SK-N-SH (cell line): ENCODE measurements at regions not wholly inside any gene's neighbourhood (a gene's known extent, or its start where the extent isn't known, plus 50 kb on each side); places are given as distances from the start of the nearest gene placed in this dataset.

Experiments used
- CTCF ChIA-PET: fragments of 300-600, 350-600 bp; formaldehyde crosslinking; extraction: SDS; loops from one replicate; lab custom pipeline; 2021; lab: Yijun Ruan, JAX
- POLR2A ChIA-PET: fragments of 350-600 bp; sonication (Branson Sonifier 250); formaldehyde crosslinking; extraction: SDS; loops from one replicate; lab custom pipeline; 2020; ENCODE audit warnings: antibody characterized with exemption, inconsistent platforms; lab: Yijun Ruan, JAX
- DNase-seq: peaks from one replicate; pipeline ENCODE4 v3.0.0; 2012
- H2AFZ ChIP-seq: fragments of 200-600 bp; sonication (generic); 2 replicates; pipeline ENCODE4 v1.8.1; 2016; ENCODE audit warnings: antibody characterized with exemption, mild to moderate bottlenecking, low read depth
- H3F3A ChIP-seq: fragments of 200-600 bp; sonication (generic); replicated peaks from 2 replicates; pipeline ENCODE3; 2016; ENCODE audit warnings: antibody characterized with exemption, mild to moderate bottlenecking; ENCODE audit not compliant: insufficient read depth
- H3K27ac ChIP-seq, 2 experiments: fragments of 200-500 bp in 1 of 2; fragments of 200-600 bp in 1 of 2; sonication (Bioruptor generic) in 1 of 2; sonication (generic), shearing (Covaris generic) in 1 of 2; 2 replicates each; pipeline versions ENCODE4 v1.5.1 to v1.6.1; 2014 to 2016; ENCODE audit warnings: low read depth in 2 of 2, inconsistent platforms in 1 of 2, low read length in 1 of 2, mild to moderate bottlenecking in 1 of 2, mixed read lengths in 1 of 2
- H3K27me3 ChIP-seq: fragments of 200-600 bp; sonication (generic), shearing (Covaris generic); 2 replicates; pipeline ENCODE4 v1.6.1; 2016; ENCODE audit warnings: mixed run types; ENCODE audit not compliant: insufficient read depth
- H3K36me3 ChIP-seq, 2 experiments: fragments of 200-500 bp in 1 of 2; fragments of 200-600 bp in 1 of 2; sonication (Bioruptor generic) in 1 of 2; sonication (generic) in 1 of 2; replicated peaks in 1 of 2; 2 replicates each; pipeline versions ENCODE3 to v1.5.1; 2014 to 2016; ENCODE audit warnings: low read length in 1 of 2, mild to moderate bottlenecking in 1 of 2; ENCODE audit not compliant: insufficient read depth in 2 of 2, control insufficient read depth in 1 of 2
- H3K4me1 ChIP-seq, 2 experiments: fragments of 200-500 bp in 1 of 2; fragments of 200-600 bp in 1 of 2; sonication (Bioruptor generic) in 1 of 2; sonication (generic), shearing (Covaris generic) in 1 of 2; 2 replicates each; pipeline versions ENCODE4 v1.5.1 to v1.6.1; 2014 to 2016; ENCODE audit warnings: low read depth in 1 of 2, low read length in 1 of 2, mixed run types in 1 of 2; ENCODE audit not compliant: insufficient read depth in 2 of 2, control insufficient read depth in 1 of 2
- H3K4me2 ChIP-seq: fragments of 200-600 bp; sonication (generic), shearing (Covaris generic); 2 replicates; pipeline ENCODE4 v1.6.1; 2017; ENCODE audit warnings: mixed run types
- H3K4me3 ChIP-seq, 2 experiments: fragments of 200-500 bp in 1 of 2; fragments of 200-600 bp in 1 of 2; sonication (Bioruptor generic) in 1 of 2; sonication (generic), shearing (Covaris generic) in 1 of 2; 2 replicates each; pipeline versions ENCODE4 v1.5.1 to v1.8.1; 2014 to 2016; ENCODE audit warnings: low read depth in 2 of 2, inconsistent platforms in 1 of 2, low read length in 1 of 2, mild to moderate bottlenecking in 1 of 2, mixed read lengths in 1 of 2, moderate library complexity in 1 of 2
- H3K79me2 ChIP-seq: fragments of 200-600 bp; sonication (generic); 2 replicates; pipeline ENCODE4 v1.8.1; 2017; ENCODE audit warnings: mild to moderate bottlenecking; ENCODE audit not compliant: insufficient read depth
- H3K9ac ChIP-seq: fragments of 200-600 bp; sonication (generic); 2 replicates; pipeline ENCODE4 v1.6.1; 2017; ENCODE audit warnings: mixed run types
- H3K9me2 ChIP-seq: fragments of 200-600 bp; sonication (generic); 2 replicates; pipeline ENCODE4 v1.6.1; 2017; ENCODE audit warnings: mixed run types
- H3K9me3 ChIP-seq: fragments of 200-600 bp; sonication (generic); 2 replicates; pipeline ENCODE4 v1.6.1; 2017; ENCODE audit warnings: mixed run types, mild to moderate bottlenecking, moderate library complexity
- H4K20me1 ChIP-seq: fragments of 200-600 bp; sonication (generic); 2 replicates; pipeline ENCODE4 v1.6.1; 2017; ENCODE audit warnings: mild to moderate bottlenecking, mixed run types; ENCODE audit not compliant: insufficient read depth
- CHD2 ChIP-seq: fragments of 150-350 bp; IDR thresholded peaks from 2 replicates; pipeline ENCODE4 v1.6.1; 2018; ENCODE audit warnings: low read length; ENCODE audit not compliant: partially characterized antibody
- ELF1 ChIP-seq: IDR thresholded peaks from 2 replicates; pipeline ENCODE4 v1.4.0; 2012
- EP300 ChIP-seq, 2 experiments: IDR thresholded peaks; 2 replicates each; pipeline versions ENCODE4 v1.4.0 to v1.6.1; 2012; ENCODE audit warnings: borderline replicate concordance in 1 of 2, low read depth in 1 of 2, low read length in 1 of 2
- FOSL2 ChIP-seq: IDR thresholded peaks from 2 replicates; pipeline ENCODE4 v1.4.0; 2012; ENCODE audit warnings: low read depth, mild to moderate bottlenecking, moderate library complexity, borderline replicate concordance
- FOXJ3 ChIP-seq: sonication (generic); formaldehyde crosslinking; IDR thresholded peaks from 2 replicates; pipeline ENCODE4 v1.5.1; 2020; ENCODE audit warnings: mild to moderate bottlenecking, missing genetic modification reagents
- FOXM1 ChIP-seq: IDR thresholded peaks from 2 replicates; pipeline ENCODE4 v1.4.0; 2012; ENCODE audit warnings: low read depth, mild to moderate bottlenecking
- GABPA ChIP-seq: IDR thresholded peaks from 2 replicates; pipeline ENCODE4 v1.4.0; 2012; ENCODE audit warnings: low read depth, mild to moderate bottlenecking
- GATA2 ChIP-seq: sonication (generic); formaldehyde crosslinking; IDR thresholded peaks from 2 replicates; pipeline ENCODE4 v1.5.0; 2020; ENCODE audit warnings: mild to moderate bottlenecking, missing genetic modification reagents
- JUND ChIP-seq: IDR thresholded peaks from 2 replicates; pipeline ENCODE4 v1.4.0; 2012
- MEF2A ChIP-seq: IDR thresholded peaks from 2 replicates; pipeline ENCODE4 v1.4.0; 2012; ENCODE audit warnings: low read depth, borderline replicate concordance
- RFX5 ChIP-seq: IDR thresholded peaks from 2 replicates; pipeline ENCODE4 v1.6.1; 2012; ENCODE audit warnings: mild to moderate bottlenecking, improper control_type of control experiment, low read length
- RXRA ChIP-seq: IDR thresholded peaks from 2 replicates; pipeline ENCODE4 v1.4.0; 2012; ENCODE audit warnings: low read depth, mild to moderate bottlenecking, borderline replicate concordance
- SMC3 ChIP-seq: IDR thresholded peaks from 2 replicates; pipeline ENCODE4 v1.6.1; 2012; ENCODE audit warnings: low read depth, low read length, improper control_type of control experiment
- TAF1 ChIP-seq: IDR thresholded peaks from 2 replicates; pipeline ENCODE4 v1.6.1; 2012; ENCODE audit warnings: low read depth, mild to moderate bottlenecking, low read length, moderate library complexity, borderline replicate concordance
- WGBS: methylation state at CpG from one replicate; pipeline ENCODE4 v1.1.6; 2017; ENCODE audit warnings: low lambda C conversion rate; 5-methylcytosine and 5-hydroxymethylcytosine counted together
- TF ChIP-seq, protein P1 (sequence below): IDR thresholded peaks from 2 replicates; pipeline ENCODE4 v1.4.0; 2012; ENCODE audit warnings: low read depth, borderline replicate concordance

DNA sequence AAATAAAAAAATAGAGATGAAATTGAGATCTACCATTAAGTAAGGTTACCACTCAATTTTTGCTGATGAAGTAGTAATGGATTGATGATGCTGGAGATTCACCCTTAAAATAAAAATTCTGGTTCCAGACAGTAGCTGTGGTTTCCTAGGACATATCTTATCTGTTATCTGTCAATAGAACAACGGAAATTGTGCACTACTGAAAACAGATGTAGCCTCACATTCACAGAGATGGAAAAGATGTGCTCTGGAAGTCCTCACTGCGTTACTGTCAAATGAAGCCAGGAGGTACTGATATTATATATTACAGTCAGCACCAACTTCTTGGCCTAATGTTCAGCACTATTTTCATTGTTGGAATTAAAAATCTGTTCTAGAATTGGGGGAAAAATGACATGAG lies 154.0 kb downstream of the SLC24A2 start (continued):
- TF ChIP-seq MEF2A (no peak), FOXJ3 (CRISPR knock-in tag) (peak; percentile 77; the same call in 1 of the 2 replicates), FOSL2 (no peak)

- H4K20me1 ChIP-seq, result no peaks in the 10 kb centered on the region
- TF ChIP-seq SMC3 (no peak), GATA2 (CRISPR knock-in tag) (no peak), GABPA (no peak), FOXM1 (no peak), RFX5 (no peak), CHD2 (no peak), ELF1 (no peak), MEF2A (no peak), FOSL2 (no peak), JUND (no peak), EP300 (IDR thresholded peaks at IDR 0.05; ENCODE audit: borderline replicate concordance in 1 of 2, low read depth in 1 of 2, low read length in 1 of 2) (no peak), TAF1 (no peak)
- TF ChIP-seq, protein P1, sequence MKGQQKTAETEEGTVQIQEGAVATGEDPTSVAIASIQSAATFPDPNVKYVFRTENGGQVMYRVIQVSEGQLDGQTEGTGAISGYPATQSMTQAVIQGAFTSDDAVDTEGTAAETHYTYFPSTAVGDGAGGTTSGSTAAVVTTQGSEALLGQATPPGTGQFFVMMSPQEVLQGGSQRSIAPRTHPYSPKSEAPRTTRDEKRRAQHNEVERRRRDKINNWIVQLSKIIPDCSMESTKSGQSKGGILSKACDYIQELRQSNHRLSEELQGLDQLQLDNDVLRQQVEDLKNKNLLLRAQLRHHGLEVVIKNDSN, result no peak
- CTCF ChIA-PET, result interaction anchor here (4.0 kb wide), 1 partner anchor 12 kb away, joined by 18 read pairs; no protein-coding TSS in a partner anchor
- H3F3A ChIP-seq, result no peaks in the 10 kb centered on the region
- H3K27me3 ChIP-seq, result no peaks in the 10 kb centered on the region; the same call in 1 of the 2 replicates
- no peak for DNase-seq
- H3K4me1 ChIP-seq, result peaks cover 0 to 11% of the 10 kb centered on the region in 2 experiments; a peak in 2 of 4 replicates
- 20% methylated on average over 3 of the region's 3 CpGs for WGBS
- no peak overlapping the region for H2AFZ ChIP-seq
- no peaks in the 10 kb centered on the region for H3K9me3 ChIP-seq
- no peak overlapping the region for H3K4me3 ChIP-seq
- no peak overlapping the region for H3K4me2 ChIP-seq
- POLR2A ChIA-PET, result no interaction called here
- no peaks in the 10 kb centered on the region for H3K9me2 ChIP-seq
- no peak overlapping the region for H3K9ac ChIP-seq
- H3K79me2 ChIP-seq, result no peaks in the 10 kb centered on the region
- no peak overlapping the region for H3K27ac ChIP-seq
- H3K36me3 ChIP-seq, result no peaks in the 10 kb centered on the region
Observed at GRCh38 chr9:19631181-19631580, 157.7 kb downstream of the SLC24A2 start.

GRCh38 chr9:19630760-19631159 lies 158.1 kb downstream of the SLC24A2 start:
- no peak overlapping the region for H2AFZ ChIP-seq
- no peak overlapping the region for H3K4me3 ChIP-seq
- H3K9me2 ChIP-seq, result no peaks in the 10 kb centered on the region
- CTCF ChIA-PET, result interaction anchor here (2.1 to 4.0 kb wide), 2 partner anchors 11 to 20 kb away, joined by 7 to 18 read pairs; no protein-coding TSS in a partner anchor
- H3K36me3 ChIP-seq, result no peaks in the 10 kb centered on the region
- no peaks in the 10 kb centered on the region for H3F3A ChIP-seq
- peaks cover 0 to 11% of the 10 kb centered on the region in 2 experiments; a peak in 2 of 4 replicates for H3K4me1 ChIP-seq
- H3K4me2 ChIP-seq, result no peak overlapping the region
- H3K9me3 ChIP-seq, result no peaks in the 10 kb centered on the region
- H3K79me2 ChIP-seq, result no peaks in the 10 kb centered on the region
- no peaks in the 10 kb centered on the region for H4K20me1 ChIP-seq
- DNase-seq, result no peak
- POLR2A ChIA-PET, result no interaction called here
- no peak overlapping the region for H3K9ac ChIP-seq
- WGBS, result 40% methylated on average over 4 of the region's 4 CpGs
- H3K27ac ChIP-seq, result no peak overlapping the region
- no peaks in the 10 kb centered on the region; the same call in 1 of the 2 replicates for H3K27me3 ChIP-seq
- TF ChIP-seq RXRA (no peak), GABPA (no peak), FOSL2 (no peak)
